ENCODE measurements at regions not wholly inside any gene's neighbourhood (a gene's known extent, or its start where the extent isn't known, plus 50 kb on each side); places are given as distances from the start of the nearest gene placed in this dataset.
A peak's percentile ranks its signal among the peaks of the same experiment; 100 is the strongest.

DNA sequence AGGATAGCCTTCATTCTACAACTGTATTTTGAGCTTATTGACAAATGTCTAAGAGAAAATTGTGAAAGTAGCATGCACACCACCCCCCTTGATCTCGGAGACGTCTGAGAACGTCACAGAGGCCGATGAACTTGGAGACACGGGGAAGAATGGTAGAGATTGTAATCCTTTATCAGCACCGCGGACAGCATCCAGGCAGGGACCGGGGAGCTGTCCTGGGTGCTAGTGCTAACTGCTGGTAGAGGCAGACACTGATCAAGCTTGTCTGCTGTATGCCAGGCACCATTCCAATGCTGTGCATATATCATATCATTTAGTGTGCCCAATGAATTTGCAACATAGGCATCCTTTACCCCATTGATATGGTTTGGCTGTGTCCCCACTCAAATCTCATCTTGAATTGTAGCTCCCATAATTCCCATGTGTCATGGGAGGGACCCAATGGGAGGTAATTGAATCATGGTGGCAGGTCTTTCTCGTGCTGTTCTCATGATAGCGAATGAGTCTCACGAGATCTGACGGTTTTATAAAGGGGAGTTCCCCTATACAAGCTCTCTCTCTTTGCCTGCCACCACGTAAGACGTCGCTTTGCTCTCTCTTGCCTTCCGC lies 98.8 kb downstream of the LHX2 start (continued):
- TF ChIP-seq TCF7 (CRISPR knock-in tag; IDR thresholded peaks at IDR 0.05; ENCODE audit: low read depth) (peak; percentile 100), PRRX2 (CRISPR knock-in tag; IDR thresholded peaks at IDR 0.05) (peak; percentile 92), HMGA2 (CRISPR knock-in tag; IDR thresholded peaks at IDR 0.05) (no peak), JUN (CRISPR knock-in tag; IDR thresholded peaks at IDR 0.05) (peak; percentile 100), FOXJ3 (CRISPR knock-in tag; IDR thresholded peaks at IDR 0.05; ENCODE audit: borderline replicate concordance) (peak; percentile 93; the same call in 1 of the 2 replicates), SMAD4 (CRISPR knock-in tag; IDR thresholded peaks at IDR 0.05) (peak; percentile 100), NR2C2 (CRISPR knock-in tag; IDR thresholded peaks at IDR 0.05) (peak; percentile 92), ZNF416 (CRISPR knock-in tag; IDR thresholded peaks at IDR 0.05) (no peak), KAT7 (CRISPR knock-in tag; IDR thresholded peaks at IDR 0.05; ENCODE audit: borderline replicate concordance) (peak; percentile 100), SP1 (CRISPR knock-in tag; conservative IDR thresholded peaks at IDR 0.05) (peak; percentile 91), OVOL2 (CRISPR knock-in tag; IDR thresholded peaks at IDR 0.05; ENCODE audit: borderline replicate concordance) (no peak), ZNF671 (CRISPR knock-in tag; IDR thresholded peaks at IDR 0.05) (peak; percentile 79; the same call in 1 of the 2 replicates), GRHL2 (CRISPR knock-in tag; IDR thresholded peaks at IDR 0.05; ENCODE audit: insufficient replicate concordance, severe bottlenecking) (no peak)
- TF ChIP-seq, protein P1, sequence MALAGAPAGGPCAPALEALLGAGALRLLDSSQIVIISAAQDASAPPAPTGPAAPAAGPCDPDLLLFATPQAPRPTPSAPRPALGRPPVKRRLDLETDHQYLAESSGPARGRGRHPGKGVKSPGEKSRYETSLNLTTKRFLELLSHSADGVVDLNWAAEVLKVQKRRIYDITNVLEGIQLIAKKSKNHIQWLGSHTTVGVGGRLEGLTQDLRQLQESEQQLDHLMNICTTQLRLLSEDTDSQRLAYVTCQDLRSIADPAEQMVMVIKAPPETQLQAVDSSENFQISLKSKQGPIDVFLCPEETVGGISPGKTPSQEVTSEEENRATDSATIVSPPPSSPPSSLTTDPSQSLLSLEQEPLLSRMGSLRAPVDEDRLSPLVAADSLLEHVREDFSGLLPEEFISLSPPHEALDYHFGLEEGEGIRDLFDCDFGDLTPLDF (CRISPR knock-in tag; IDR thresholded peaks at IDR 0.05), result peak; percentile 99
- TF ChIP-seq, protein P2, sequence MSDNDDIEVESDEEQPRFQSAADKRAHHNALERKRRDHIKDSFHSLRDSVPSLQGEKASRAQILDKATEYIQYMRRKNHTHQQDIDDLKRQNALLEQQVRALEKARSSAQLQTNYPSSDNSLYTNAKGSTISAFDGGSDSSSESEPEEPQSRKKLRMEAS (CRISPR knock-in tag; IDR thresholded peaks at IDR 0.05), result peak; percentile 95
- TF ChIP-seq, protein P3, sequence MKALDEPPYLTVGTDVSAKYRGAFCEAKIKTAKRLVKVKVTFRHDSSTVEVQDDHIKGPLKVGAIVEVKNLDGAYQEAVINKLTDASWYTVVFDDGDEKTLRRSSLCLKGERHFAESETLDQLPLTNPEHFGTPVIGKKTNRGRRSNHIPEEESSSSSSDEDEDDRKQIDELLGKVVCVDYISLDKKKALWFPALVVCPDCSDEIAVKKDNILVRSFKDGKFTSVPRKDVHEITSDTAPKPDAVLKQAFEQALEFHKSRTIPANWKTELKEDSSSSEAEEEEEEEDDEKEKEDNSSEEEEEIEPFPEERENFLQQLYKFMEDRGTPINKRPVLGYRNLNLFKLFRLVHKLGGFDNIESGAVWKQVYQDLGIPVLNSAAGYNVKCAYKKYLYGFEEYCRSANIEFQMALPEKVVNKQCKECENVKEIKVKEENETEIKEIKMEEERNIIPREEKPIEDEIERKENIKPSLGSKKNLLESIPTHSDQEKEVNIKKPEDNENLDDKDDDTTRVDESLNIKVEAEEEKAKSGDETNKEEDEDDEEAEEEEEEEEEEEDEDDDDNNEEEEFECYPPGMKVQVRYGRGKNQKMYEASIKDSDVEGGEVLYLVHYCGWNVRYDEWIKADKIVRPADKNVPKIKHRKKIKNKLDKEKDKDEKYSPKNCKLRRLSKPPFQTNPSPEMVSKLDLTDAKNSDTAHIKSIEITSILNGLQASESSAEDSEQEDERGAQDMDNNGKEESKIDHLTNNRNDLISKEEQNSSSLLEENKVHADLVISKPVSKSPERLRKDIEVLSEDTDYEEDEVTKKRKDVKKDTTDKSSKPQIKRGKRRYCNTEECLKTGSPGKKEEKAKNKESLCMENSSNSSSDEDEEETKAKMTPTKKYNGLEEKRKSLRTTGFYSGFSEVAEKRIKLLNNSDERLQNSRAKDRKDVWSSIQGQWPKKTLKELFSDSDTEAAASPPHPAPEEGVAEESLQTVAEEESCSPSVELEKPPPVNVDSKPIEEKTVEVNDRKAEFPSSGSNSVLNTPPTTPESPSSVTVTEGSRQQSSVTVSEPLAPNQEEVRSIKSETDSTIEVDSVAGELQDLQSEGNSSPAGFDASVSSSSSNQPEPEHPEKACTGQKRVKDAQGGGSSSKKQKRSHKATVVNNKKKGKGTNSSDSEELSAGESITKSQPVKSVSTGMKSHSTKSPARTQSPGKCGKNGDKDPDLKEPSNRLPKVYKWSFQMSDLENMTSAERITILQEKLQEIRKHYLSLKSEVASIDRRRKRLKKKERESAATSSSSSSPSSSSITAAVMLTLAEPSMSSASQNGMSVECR (CRISPR knock-in tag; IDR thresholded peaks at IDR 0.05; ENCODE audit: borderline replicate concordance), result peak; percentile 100
- TF ChIP-seq, protein P4, sequence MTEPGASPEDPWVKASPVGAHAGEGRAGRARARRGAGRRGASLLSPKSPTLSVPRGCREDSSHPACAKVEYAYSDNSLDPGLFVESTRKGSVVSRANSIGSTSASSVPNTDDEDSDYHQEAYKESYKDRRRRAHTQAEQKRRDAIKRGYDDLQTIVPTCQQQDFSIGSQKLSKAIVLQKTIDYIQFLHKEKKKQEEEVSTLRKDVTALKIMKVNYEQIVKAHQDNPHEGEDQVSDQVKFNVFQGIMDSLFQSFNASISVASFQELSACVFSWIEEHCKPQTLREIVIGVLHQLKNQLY (CRISPR knock-in tag; IDR thresholded peaks at IDR 0.05), result peak; percentile 98; the same call in 1 of the 2 replicates
- TF ChIP-seq, protein P5, sequence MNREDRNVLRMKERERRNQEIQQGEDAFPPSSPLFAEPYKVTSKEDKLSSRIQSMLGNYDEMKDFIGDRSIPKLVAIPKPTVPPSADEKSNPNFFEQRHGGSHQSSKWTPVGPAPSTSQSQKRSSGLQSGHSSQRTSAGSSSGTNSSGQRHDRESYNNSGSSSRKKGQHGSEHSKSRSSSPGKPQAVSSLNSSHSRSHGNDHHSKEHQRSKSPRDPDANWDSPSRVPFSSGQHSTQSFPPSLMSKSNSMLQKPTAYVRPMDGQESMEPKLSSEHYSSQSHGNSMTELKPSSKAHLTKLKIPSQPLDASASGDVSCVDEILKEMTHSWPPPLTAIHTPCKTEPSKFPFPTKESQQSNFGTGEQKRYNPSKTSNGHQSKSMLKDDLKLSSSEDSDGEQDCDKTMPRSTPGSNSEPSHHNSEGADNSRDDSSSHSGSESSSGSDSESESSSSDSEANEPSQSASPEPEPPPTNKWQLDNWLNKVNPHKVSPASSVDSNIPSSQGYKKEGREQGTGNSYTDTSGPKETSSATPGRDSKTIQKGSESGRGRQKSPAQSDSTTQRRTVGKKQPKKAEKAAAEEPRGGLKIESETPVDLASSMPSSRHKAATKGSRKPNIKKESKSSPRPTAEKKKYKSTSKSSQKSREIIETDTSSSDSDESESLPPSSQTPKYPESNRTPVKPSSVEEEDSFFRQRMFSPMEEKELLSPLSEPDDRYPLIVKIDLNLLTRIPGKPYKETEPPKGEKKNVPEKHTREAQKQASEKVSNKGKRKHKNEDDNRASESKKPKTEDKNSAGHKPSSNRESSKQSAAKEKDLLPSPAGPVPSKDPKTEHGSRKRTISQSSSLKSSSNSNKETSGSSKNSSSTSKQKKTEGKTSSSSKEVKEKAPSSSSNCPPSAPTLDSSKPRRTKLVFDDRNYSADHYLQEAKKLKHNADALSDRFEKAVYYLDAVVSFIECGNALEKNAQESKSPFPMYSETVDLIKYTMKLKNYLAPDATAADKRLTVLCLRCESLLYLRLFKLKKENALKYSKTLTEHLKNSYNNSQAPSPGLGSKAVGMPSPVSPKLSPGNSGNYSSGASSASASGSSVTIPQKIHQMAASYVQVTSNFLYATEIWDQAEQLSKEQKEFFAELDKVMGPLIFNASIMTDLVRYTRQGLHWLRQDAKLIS (CRISPR knock-in tag; IDR thresholded peaks at IDR 0.05; ENCODE audit: borderline replicate concordance), result peak; percentile 99; the same call in 1 of the 2 replicates
- TF ChIP-seq, protein P6, sequence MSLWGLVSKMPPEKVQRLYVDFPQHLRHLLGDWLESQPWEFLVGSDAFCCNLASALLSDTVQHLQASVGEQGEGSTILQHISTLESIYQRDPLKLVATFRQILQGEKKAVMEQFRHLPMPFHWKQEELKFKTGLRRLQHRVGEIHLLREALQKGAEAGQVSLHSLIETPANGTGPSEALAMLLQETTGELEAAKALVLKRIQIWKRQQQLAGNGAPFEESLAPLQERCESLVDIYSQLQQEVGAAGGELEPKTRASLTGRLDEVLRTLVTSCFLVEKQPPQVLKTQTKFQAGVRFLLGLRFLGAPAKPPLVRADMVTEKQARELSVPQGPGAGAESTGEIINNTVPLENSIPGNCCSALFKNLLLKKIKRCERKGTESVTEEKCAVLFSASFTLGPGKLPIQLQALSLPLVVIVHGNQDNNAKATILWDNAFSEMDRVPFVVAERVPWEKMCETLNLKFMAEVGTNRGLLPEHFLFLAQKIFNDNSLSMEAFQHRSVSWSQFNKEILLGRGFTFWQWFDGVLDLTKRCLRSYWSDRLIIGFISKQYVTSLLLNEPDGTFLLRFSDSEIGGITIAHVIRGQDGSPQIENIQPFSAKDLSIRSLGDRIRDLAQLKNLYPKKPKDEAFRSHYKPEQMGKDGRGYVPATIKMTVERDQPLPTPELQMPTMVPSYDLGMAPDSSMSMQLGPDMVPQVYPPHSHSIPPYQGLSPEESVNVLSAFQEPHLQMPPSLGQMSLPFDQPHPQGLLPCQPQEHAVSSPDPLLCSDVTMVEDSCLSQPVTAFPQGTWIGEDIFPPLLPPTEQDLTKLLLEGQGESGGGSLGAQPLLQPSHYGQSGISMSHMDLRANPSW (CRISPR knock-in tag; conservative IDR thresholded peaks at IDR 0.05; ENCODE audit: low read depth), result peak; percentile 99
- TF ChIP-seq, protein P7, sequence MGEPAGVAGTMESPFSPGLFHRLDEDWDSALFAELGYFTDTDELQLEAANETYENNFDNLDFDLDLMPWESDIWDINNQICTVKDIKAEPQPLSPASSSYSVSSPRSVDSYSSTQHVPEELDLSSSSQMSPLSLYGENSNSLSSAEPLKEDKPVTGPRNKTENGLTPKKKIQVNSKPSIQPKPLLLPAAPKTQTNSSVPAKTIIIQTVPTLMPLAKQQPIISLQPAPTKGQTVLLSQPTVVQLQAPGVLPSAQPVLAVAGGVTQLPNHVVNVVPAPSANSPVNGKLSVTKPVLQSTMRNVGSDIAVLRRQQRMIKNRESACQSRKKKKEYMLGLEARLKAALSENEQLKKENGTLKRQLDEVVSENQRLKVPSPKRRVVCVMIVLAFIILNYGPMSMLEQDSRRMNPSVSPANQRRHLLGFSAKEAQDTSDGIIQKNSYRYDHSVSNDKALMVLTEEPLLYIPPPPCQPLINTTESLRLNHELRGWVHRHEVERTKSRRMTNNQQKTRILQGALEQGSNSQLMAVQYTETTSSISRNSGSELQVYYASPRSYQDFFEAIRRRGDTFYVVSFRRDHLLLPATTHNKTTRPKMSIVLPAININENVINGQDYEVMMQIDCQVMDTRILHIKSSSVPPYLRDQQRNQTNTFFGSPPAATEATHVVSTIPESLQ (CRISPR knock-in tag; IDR thresholded peaks at IDR 0.05), result peak; percentile 96
- TF ChIP-seq, protein P8, sequence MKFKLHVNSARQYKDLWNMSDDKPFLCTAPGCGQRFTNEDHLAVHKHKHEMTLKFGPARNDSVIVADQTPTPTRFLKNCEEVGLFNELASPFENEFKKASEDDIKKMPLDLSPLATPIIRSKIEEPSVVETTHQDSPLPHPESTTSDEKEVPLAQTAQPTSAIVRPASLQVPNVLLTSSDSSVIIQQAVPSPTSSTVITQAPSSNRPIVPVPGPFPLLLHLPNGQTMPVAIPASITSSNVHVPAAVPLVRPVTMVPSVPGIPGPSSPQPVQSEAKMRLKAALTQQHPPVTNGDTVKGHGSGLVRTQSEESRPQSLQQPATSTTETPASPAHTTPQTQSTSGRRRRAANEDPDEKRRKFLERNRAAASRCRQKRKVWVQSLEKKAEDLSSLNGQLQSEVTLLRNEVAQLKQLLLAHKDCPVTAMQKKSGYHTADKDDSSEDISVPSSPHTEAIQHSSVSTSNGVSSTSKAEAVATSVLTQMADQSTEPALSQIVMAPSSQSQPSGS (CRISPR knock-in tag; IDR thresholded peaks at IDR 0.05; ENCODE audit: borderline replicate concordance, low read depth), result peak; percentile 98
